ENCODE measurements at regions not wholly inside any gene's neighbourhood (a gene's known extent, or its start where the extent isn't known, plus 50 kb on each side); places are given as distances from the start of the nearest gene placed in this dataset.

- ChIA-PET POLR2A (no interaction called here), CTCF (interaction anchor here (1.0 kb wide), 1 partner anchor 82 kb away, joined by 3 read pairs; no protein-coding TSS in a partner anchor)
- TF ChIP-seq FOSL2 (IDR thresholded peaks at IDR 0.05), result no peak
- peak; percentile 56 for TF ChIP-seq FOSL2 (CRISPR knock-in tag; IDR thresholded peaks at IDR 0.05)
- TF ChIP-seq JUNB (IDR thresholded peaks at IDR 0.05), result no peak
- ATAC-seq (no peak), FAIRE-seq (no peak), DNase-seq (ENCODE audit: low read depth in 1 of 2, low spot score in 1 of 2) (no peak)
- Histone ChIP-seq H3K4me1 (peaks cover 3% of the 10 kb centered on the region; the same call in 1 of the 3 replicates), H3K4me3 (no peak overlapping the region), H3K27ac (no peak overlapping the region), H3K4me2 (no peak overlapping the region), H3K9me3 (no peaks in the 10 kb centered on the region)
- WGBS (ENCODE audit: missing lambda C conversion rate), result 63% methylated on average over 3 of the region's 3 CpGs
Measured at GRCh38 chr2:30321466-30321865, 90.1 kb downstream of the LBH start.

GRCh38 chr2:30323499-30323898 lies 92.2 kb downstream of the LBH start:
- ChIA-PET CTCF (interaction anchor here (1.1 to 1.6 kb wide), 3 partner anchors 57 to 388 kb away, joined by 3 to 6 read pairs (median 3); no protein-coding TSS in a partner anchor), POLR2A (no interaction called here)
- TF ChIP-seq CHD2 (IDR thresholded peaks at IDR 0.05; ENCODE audit: low read length, partially characterized antibody), result no peak
- Histone ChIP-seq H3K9me3 (no peaks in the 10 kb centered on the region), H3K4me1 (peaks cover 3% of the 10 kb centered on the region; the same call in 1 of the 3 replicates), H3K27ac (no peak overlapping the region), H3K4me3 (no peak overlapping the region), H3K4me2 (no peak overlapping the region)
- 81% methylated on average over 7 of the region's 7 CpGs for WGBS (ENCODE audit: missing lambda C conversion rate)
- no peak for DNase-seq (ENCODE audit: low read depth in 1 of 2, low spot score in 1 of 2)
- ATAC-seq, result no peak
- no peak for FAIRE-seq

- ATAC-seq (no peak; a peak in 1 of 6 replicates), FAIRE-seq (no peak), DNase-seq (ENCODE audit: low read depth in 1 of 2, low spot score in 1 of 2) (no peak)
- TF ChIP-seq EP300 (IDR thresholded peaks at IDR 0.05) (no peak), HEYL (CRISPR knock-in tag; IDR thresholded peaks at IDR 0.05) (no peak), E2F6 (IDR thresholded peaks at IDR 0.05; ENCODE audit: borderline replicate concordance, low read depth) (no peak), GATA3 (IDR thresholded peaks at IDR 0.05; ENCODE audit: borderline replicate concordance) (no peak), KDM1A (IDR thresholded peaks at IDR 0.05; ENCODE audit: low read depth) (no peak), MAZ (IDR thresholded peaks at IDR 0.05; ENCODE audit: borderline replicate concordance, low read depth, low read length) (no peak), TP53 (CRISPR knock-in tag; IDR thresholded peaks at IDR 0.05) (no peak), JUNB (IDR thresholded peaks at IDR 0.05) (no peak), ZC3H11A (IDR thresholded peaks at IDR 0.05) (no peak), RCOR1 (IDR thresholded peaks at IDR 0.05; ENCODE audit: low read depth, low read length) (no peak), KDM5A (IDR thresholded peaks at IDR 0.05) (no peak), ATOH8 (CRISPR knock-in tag; IDR thresholded peaks at IDR 0.05; ENCODE audit: low read depth) (no peak), SREBF2 (IDR thresholded peaks at IDR 0.05) (no peak), CTCF (IDR thresholded peaks at IDR 0.05) (no peak), FOSB (CRISPR knock-in tag; IDR thresholded peaks at IDR 0.05) (no peak), HOXB5 (CRISPR knock-in tag; IDR thresholded peaks at IDR 0.05) (no peak), NR3C1 (IDR thresholded peaks at IDR 0.05) (no peak), RFX5 (IDR thresholded peaks at IDR 0.05) (no peak)
- WGBS (ENCODE audit: missing lambda C conversion rate), result 81% methylated on average over 4 of the region's 4 CpGs
- H3K4me3 ChIP-seq, result no peak overlapping the region
- peaks cover 3% of the 10 kb centered on the region; the same call in 1 of the 3 replicates for H3K4me1 ChIP-seq
- CTCF ChIA-PET, result interaction anchor here (0.7 to 1.2 kb wide), 2 partner anchors 44 to 387 kb away, joined by 3 read pairs; no protein-coding TSS in a partner anchor
- no peak overlapping the region for H3K27ac ChIP-seq
- POLR2A ChIA-PET, result no interaction called here
- H3K4me2 ChIP-seq, result no peak overlapping the region
- H3K9me3 ChIP-seq, result no peaks in the 10 kb centered on the region
Measured at GRCh38 chr2:30324245-30324908, 93.0 kb downstream of the LBH start.
